Middle frontal gyrus (tissue), 1 donor: ENCODE measurements at regions not wholly inside any gene's neighbourhood (a gene's known extent, or its start where the extent isn't known, plus 50 kb on each side); places are given as distances from the start of the nearest gene placed in this dataset.

Experiments used
- DNase-seq: peaks from one replicate; pipeline ENCODE4 v3.0.0-alpha.2; 2015; ENCODE audit warnings: low spot score; ENCODE audit errors: extremely low spot score

GRCh38 chr7:16320099-16320660 is 101.2 kb downstream of the CRPPA start:
- DNase-seq, result no peak

GRCh38 chr7:16318989-16319915 is 102.1 kb downstream of the CRPPA start:
- peak; percentile 56 for DNase-seq

- no peak for DNase-seq
Observed at GRCh38 chr7:16318463-16318862, 102.9 kb downstream of the CRPPA start.

- no peak for DNase-seq
Observed at GRCh38 chr7:16317406-16317805, 103.9 kb downstream of the CRPPA start.

- no peak for DNase-seq
Observed at GRCh38 chr7:16315280-16315679, 106.1 kb downstream of the CRPPA start.

GRCh38 chr7:16309129-16309528 is 112.2 kb downstream of the CRPPA start:
- DNase-seq, result no peak

GRCh38 chr7:16301291-16301690 is 120.0 kb downstream of the CRPPA start:
- DNase-seq, result no peak

GRCh38 chr7:16300361-16300895 is 120.9 kb downstream of the CRPPA start:
- DNase-seq, result no peak

- DNase-seq, result no peak
Observed at GRCh38 chr7:16299853-16300252, 121.5 kb downstream of the CRPPA start.

- no peak for DNase-seq
Observed at GRCh38 chr7:16298221-16298620, 123.1 kb downstream of the CRPPA start.

- no peak for DNase-seq
Observed at GRCh38 chr7:16295558-16295957, 125.8 kb downstream of the CRPPA start.

- no peak for DNase-seq
Observed at GRCh38 chr7:16293669-16294425, 127.5 kb downstream of the CRPPA start.

- no peak for DNase-seq
Observed at GRCh38 chr7:16284581-16284980, 136.8 kb downstream of the CRPPA start.

- no peak for DNase-seq
Observed at GRCh38 chr7:16278167-16278787, 143.1 kb downstream of the CRPPA start.

GRCh38 chr7:16271990-16272665 is 149.2 kb downstream of the CRPPA start:
- no peak for DNase-seq

GRCh38 chr7:16271355-16271915 is 149.9 kb downstream of the CRPPA start:
- DNase-seq, result no peak

- DNase-seq, result no peak
Observed at GRCh38 chr7:16270844-16271243, 150.5 kb downstream of the CRPPA start.

GRCh38 chr7:16268821-16269768 is 152.2 kb downstream of the CRPPA start:
- DNase-seq, result no peak
